ENCODE measurements at regions not wholly inside any gene's neighbourhood (a gene's known extent, or its start where the extent isn't known, plus 50 kb on each side); places are given as distances from the start of the nearest gene placed in this dataset.

GRCh38 chrX:147468600-147468999, 443.1 kb upstream of the FMR1 start:
- H3K27ac ChIP-seq = no peak overlapping the region

DNA sequence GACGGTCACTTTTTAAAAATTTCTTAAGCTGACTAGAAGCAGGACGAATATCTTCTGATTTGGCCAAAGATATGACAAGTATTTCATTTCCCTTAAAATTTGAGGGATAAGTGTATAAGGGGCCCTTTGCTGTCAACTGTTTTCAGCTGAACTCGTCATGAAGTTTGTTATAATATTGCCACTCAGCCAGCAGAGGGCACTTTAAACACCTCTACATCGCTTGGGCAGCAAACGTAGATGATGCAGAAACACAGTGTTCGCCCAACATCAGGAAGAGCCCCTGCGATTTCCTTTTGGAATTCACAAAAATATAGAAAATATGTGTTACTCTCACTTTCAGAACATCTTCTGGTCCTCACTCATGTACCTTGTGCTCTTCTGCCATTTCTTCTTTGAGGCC, 435.7 kb upstream of the FMR1 start:
- Histone ChIP-seq H3K27me3 (no peaks in the 10 kb centered on the region), H3K4me3 (no peak overlapping the region), H3K4me1 (no peaks in the 10 kb centered on the region), H3K9me3 (no peaks in the 10 kb centered on the region), H3K27ac (no peak overlapping the region), H3K36me3 (no peaks in the 10 kb centered on the region)
- TF ChIP-seq, protein P1, sequence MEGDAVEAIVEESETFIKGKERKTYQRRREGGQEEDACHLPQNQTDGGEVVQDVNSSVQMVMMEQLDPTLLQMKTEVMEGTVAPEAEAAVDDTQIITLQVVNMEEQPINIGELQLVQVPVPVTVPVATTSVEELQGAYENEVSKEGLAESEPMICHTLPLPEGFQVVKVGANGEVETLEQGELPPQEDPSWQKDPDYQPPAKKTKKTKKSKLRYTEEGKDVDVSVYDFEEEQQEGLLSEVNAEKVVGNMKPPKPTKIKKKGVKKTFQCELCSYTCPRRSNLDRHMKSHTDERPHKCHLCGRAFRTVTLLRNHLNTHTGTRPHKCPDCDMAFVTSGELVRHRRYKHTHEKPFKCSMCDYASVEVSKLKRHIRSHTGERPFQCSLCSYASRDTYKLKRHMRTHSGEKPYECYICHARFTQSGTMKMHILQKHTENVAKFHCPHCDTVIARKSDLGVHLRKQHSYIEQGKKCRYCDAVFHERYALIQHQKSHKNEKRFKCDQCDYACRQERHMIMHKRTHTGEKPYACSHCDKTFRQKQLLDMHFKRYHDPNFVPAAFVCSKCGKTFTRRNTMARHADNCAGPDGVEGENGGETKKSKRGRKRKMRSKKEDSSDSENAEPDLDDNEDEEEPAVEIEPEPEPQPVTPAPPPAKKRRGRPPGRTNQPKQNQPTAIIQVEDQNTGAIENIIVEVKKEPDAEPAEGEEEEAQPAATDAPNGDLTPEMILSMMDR (IDR thresholded peaks at IDR 0.05) = peak in 1 of 2 donors; percentile 30
- no peak for DNase-seq (ENCODE audit: low spot score)

More at GRCh38 chrX:147468600-147468999, 443.1 kb upstream of the FMR1 start:
- no peak overlapping the region for H3K4me3 ChIP-seq
- H3K4me1 ChIP-seq = no peaks in the 10 kb centered on the region
- no peaks in the 10 kb centered on the region for H3K36me3 ChIP-seq
- no peak for DNase-seq (ENCODE audit: low spot score)
- TF ChIP-seq, protein P1 (IDR thresholded peaks at IDR 0.05) = no peak
- H3K27me3 ChIP-seq = no peaks in the 10 kb centered on the region
- H3K9me3 ChIP-seq = no peaks in the 10 kb centered on the region

GRCh38 chrX:147478899-147479298, 432.8 kb upstream of the FMR1 start:
- H3K27ac ChIP-seq = no peak overlapping the region
- TF ChIP-seq, protein P1 (IDR thresholded peaks at IDR 0.05) = no peak
- no peaks in the 10 kb centered on the region for H3K36me3 ChIP-seq
- no peaks in the 10 kb centered on the region for H3K4me1 ChIP-seq
- no peaks in the 10 kb centered on the region for H3K9me3 ChIP-seq
- no peak overlapping the region for H3K4me3 ChIP-seq
- no peak for DNase-seq (ENCODE audit: low spot score)
- H3K27me3 ChIP-seq = no peaks in the 10 kb centered on the region

DNA sequence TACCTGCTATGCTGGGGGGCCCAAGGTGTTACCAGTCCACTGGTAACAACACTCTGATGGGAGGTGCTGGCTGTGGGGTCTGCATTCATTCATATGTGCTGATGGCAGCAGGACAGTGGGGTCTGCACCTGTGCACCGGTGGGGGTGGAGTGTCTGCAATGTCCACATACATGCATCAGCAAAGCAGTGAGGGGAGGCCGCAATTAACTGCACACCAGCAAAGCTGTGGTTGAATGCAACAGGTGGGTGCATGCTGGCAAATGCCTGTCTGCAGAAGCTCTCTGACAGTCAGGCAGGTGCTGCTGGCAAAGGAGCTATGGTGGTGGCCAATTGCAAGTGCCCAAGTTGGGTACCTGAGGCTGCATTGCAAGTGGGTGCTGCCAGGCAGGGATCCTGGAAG, 426.5 kb upstream of the FMR1 start:
- Histone ChIP-seq H3K36me3 (no peaks in the 10 kb centered on the region), H3K27ac (no peak overlapping the region), H3K9me3 (no peaks in the 10 kb centered on the region), H3K4me1 (no peaks in the 10 kb centered on the region), H3K27me3 (no peaks in the 10 kb centered on the region), H3K4me3 (no peak overlapping the region)
- TF ChIP-seq, protein P1 (IDR thresholded peaks at IDR 0.05) = no peak
- DNase-seq (ENCODE audit: low spot score) = no peak

GRCh38 chrX:147494365-147494764, 417.4 kb upstream of the FMR1 start:
- H3K4me3 ChIP-seq = no peak overlapping the region
- H3K9me3 ChIP-seq = no peaks in the 10 kb centered on the region
- TF ChIP-seq, protein P1 (IDR thresholded peaks at IDR 0.05) = no peak
- H3K36me3 ChIP-seq = no peaks in the 10 kb centered on the region
- no peak overlapping the region for H3K27ac ChIP-seq
- no peak for DNase-seq (ENCODE audit: low spot score)
- H3K4me1 ChIP-seq = no peaks in the 10 kb centered on the region
- no peaks in the 10 kb centered on the region for H3K27me3 ChIP-seq

GRCh38 chrX:147498796-147499195, 412.9 kb upstream of the FMR1 start:
- Histone ChIP-seq H3K27me3 (no peaks in the 10 kb centered on the region), H3K9me3 (no peaks in the 10 kb centered on the region), H3K27ac (no peak overlapping the region), H3K4me1 (no peaks in the 10 kb centered on the region), H3K36me3 (no peaks in the 10 kb centered on the region), H3K4me3 (no peak overlapping the region)
- DNase-seq (ENCODE audit: low spot score) = no peak
- TF ChIP-seq, protein P1 (IDR thresholded peaks at IDR 0.05) = no peak
